DOHH2 (cell line): ENCODE measurements at regions not wholly inside any gene's neighbourhood (a gene's known extent, or its start where the extent isn't known, plus 50 kb on each side); places are given as distances from the start of the nearest gene placed in this dataset.

Experiments
- EZH2phosphoT487 ChIP-seq: fragments of 200-600 bp; sonication (generic); IDR thresholded peaks from 2 replicates; pipeline ENCODE4 v1.6.1; 2017; ENCODE audit warnings: borderline replicate concordance, mild to moderate bottlenecking, antibody characterized with exemption, low read length, moderate library complexity, mixed read lengths
- TF ChIP-seq, protein P1 (sequence below): fragments of 200-600 bp; sonication (generic); IDR thresholded peaks from one replicate; pipeline ENCODE4 v1.5.1; 2014; ENCODE audit warnings: antibody characterized with exemption, mild to moderate bottlenecking, low read depth, low read length; ENCODE audit not compliant: poor library complexity, severe bottlenecking

- TF ChIP-seq, protein P1, sequence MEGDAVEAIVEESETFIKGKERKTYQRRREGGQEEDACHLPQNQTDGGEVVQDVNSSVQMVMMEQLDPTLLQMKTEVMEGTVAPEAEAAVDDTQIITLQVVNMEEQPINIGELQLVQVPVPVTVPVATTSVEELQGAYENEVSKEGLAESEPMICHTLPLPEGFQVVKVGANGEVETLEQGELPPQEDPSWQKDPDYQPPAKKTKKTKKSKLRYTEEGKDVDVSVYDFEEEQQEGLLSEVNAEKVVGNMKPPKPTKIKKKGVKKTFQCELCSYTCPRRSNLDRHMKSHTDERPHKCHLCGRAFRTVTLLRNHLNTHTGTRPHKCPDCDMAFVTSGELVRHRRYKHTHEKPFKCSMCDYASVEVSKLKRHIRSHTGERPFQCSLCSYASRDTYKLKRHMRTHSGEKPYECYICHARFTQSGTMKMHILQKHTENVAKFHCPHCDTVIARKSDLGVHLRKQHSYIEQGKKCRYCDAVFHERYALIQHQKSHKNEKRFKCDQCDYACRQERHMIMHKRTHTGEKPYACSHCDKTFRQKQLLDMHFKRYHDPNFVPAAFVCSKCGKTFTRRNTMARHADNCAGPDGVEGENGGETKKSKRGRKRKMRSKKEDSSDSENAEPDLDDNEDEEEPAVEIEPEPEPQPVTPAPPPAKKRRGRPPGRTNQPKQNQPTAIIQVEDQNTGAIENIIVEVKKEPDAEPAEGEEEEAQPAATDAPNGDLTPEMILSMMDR, result no peak
- TF ChIP-seq EZH2phosphoT487, result no peak
These were observed 206.3 kb downstream of the RAP2A start for GRCh38 chr13:97640268-97640667.
